NCI-H2107 (cell line): ENCODE measurements at regions not wholly inside any gene's neighbourhood (a gene's known extent, or its start where the extent isn't known, plus 50 kb on each side); places are given as distances from the start of the nearest gene placed in this dataset.
"Not testable (repeated sequence)": the region's sequence is repeated elsewhere in the genome, so short reads cannot be mapped to it uniquely, and the experiment has no call there.

Experiments
- DNase-seq: peaks from one replicate; lab custom pipeline; 2025; lab: John Stamatoyannopoulos, UW

DNA sequence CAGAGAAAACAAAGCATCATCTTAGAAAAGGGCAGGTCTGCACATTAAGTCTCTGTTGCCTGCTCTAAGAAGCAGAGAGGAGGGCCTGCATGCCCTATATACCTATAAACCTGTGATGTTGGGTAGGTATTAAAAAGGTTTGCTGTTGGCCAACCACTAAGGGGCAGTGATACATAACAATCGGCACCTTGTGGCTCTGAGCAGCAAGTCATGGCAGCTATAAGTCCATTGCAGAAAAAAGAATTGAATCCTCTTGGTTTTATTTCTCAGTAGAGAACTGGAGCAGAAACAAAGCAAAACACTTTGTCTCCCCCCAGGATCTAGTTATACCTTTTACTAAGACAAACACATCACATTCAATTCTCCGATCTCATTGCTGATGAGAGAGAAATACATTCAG, 1364.4 kb downstream of the STIM2 start:
- DNase-seq = no peak

DNA sequence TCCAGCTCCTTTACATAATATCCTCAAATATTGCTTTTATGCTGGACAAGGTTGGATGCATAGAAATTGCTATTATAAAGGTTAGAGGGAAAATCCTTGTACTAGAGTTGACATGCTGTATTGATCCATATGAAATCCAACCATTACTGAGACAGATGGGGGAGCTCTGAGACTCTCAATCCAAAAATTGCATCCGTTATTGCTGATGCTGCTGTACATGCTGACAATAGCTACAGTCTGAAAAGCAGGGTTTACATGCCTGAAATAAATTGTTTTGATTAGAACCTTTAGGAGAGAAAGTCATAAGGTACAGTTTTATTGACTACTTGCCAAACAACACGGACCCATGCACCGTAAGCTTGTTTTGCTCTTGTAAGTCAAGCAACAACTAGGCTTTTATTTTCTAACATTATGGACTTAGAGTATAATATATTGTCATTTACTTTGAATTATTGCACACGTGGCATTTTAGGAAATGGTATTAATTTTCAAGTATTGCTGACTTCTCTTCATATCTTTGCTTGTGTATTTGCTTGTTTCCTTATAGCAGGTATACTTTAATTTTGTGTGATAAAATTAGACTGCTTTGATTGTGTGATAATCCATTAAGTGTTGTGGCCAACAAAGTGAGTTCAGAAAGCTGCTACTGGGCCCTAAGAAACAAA, 1365.2 kb downstream of the STIM2 start:
- DNase-seq = no peak

- DNase-seq = no peak
Measured at GRCh38 chr4:28226962-28227361, 1366.3 kb downstream of the STIM2 start.

- no peak for DNase-seq
Measured at GRCh38 chr4:28227764-28228163, 1367.1 kb downstream of the STIM2 start.

DNA sequence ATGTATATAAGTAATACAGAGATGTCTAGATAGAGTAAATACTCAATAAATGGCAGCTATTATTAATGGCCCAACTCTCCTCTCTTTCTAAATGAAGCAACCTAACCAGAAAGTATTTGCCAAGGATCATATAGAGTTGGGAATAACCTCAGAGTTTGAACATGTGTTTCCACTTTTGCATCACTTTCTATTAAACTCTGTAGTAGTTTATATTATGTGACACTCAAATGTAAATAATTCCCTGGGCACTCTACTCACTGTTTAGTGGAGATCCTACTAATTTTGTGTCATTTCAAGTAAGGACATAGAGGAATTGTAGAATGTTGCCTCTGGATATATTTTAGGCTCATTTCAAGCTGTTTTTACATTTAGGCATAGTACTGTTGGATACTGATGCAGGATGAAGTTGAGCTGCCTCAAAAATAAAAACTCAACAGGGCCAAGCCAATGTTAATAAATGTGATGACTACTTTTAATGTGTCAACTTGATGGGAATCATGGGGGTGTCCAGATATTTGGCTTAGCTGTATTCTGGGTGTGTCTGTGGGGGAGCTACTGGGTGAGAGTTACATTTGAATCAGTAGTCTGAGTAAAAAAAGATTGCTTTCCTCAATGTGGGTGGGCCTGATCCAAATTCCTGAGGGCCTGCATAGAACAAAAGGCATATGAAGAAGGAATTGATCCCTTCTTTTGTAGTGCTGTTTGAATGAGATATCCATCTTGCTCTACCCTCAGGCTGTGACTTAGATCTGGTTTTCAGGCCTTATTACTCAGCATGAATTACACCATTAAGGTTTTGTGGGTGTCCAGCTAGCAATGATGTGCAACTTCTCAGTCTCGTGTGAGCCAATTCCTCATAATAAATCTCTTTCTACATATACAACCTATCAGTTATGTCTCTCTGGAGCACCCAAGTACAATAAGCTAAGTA, 1368.2 kb downstream of the STIM2 start:
- no peak for DNase-seq

DNA sequence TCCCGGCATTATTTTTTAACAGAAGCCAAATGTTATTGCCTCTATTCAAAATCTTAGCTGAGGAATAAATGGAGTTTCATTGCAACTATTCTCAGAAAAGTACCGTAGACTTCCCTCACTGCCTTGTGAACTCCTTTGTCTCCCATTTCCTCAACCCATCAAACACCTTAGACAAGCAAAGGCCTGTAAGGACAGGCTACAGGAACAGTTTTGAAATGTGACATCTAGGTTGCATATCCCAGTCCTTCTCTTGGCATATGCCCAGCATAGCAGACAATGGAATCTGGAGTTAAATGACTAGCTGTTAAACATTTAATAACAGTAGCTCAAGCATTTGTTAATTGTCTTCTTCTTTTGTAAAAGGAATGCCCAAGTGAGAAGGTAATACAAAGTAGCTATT, 1371.7 kb downstream of the STIM2 start:
- DNase-seq = no peak

GRCh38 chr4:28232951-28233350, 1372.3 kb downstream of the STIM2 start:
- no peak for DNase-seq

DNA sequence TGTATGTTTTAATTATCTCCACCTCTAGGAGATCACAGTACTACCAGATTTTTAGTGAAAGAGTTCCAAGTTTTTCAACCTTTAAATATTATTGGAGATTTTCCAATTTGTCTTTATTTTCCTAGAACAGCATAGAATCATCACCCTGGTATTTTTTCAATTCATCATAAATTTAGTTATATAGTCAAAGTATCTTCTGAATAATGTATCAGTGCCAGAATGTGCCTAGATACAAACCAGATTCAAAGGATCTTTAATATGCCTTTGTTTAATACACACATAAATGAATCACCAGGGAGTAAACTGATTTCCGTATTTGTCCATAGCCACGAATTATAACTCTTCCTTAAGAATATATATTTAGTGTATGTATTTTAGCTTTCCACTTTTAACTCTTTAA, 1373.1 kb downstream of the STIM2 start:
- no peak for DNase-seq

GRCh38 chr4:28238876-28239275, 1378.2 kb downstream of the STIM2 start:
- no peak for DNase-seq

GRCh38 chr4:28241021-28241420, 1380.4 kb downstream of the STIM2 start:
- DNase-seq = no peak

DNA sequence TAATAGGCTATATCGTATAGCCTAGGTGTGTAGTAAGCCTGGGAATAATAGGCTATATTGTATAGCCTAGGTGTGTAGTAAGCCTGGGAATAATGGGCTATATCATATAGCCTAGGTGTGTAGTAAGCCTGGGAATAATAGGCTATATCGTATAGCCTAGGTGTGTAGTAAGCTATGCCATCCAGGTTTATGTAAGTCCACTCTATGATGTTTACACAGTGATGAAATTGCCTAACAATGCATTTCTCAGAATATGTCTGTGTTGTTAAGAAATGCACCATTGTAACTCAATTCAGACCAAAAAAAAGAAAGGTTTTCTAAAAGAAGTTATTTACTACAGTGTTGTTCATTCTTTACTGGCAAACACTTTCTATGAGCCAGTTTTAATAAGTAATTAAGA, 1387.2 kb downstream of the STIM2 start:
- DNase-seq = no peak

DNA sequence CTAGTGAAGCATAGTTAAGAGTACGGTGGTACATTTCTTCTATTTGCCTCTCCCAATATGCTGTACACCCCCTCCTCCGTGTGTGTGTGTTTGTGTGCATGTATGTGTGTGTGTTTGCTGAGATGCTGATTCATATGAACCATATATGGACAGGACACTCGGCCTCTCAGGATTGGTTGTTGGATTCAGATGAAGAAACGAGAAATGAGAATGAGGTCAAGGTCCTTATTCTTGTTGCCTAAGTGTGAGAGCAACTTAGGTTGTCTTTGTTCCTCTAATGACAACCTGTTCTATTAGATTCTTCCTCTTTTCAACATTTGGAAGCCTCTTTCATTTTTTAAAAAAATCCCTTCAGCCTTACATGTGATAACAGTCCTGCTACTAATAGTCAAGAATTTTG, 1387.6 kb downstream of the STIM2 start:
- no peak for DNase-seq

DNA sequence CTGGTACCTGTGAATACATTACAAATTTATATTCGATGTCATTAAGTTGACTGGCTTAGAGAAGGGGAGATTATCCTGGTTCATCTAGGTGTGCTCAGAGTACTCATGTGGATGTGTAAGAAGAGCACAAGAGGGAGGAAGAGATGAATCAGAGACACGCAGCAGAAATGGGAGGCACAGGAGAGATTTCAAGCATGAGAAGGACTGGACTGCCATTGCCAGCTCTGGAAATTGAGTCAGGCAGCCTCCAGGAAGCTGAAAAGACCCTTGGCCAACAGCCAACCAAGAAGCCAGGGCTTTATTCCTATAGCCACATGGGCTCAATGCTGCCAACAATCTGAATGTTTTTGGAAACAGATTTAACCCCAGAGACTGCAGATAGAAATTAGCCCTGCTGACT, 1390.0 kb downstream of the STIM2 start:
- DNase-seq = no peak

GRCh38 chr4:28251831-28252230, 1391.2 kb downstream of the STIM2 start:
- no peak for DNase-seq

DNA sequence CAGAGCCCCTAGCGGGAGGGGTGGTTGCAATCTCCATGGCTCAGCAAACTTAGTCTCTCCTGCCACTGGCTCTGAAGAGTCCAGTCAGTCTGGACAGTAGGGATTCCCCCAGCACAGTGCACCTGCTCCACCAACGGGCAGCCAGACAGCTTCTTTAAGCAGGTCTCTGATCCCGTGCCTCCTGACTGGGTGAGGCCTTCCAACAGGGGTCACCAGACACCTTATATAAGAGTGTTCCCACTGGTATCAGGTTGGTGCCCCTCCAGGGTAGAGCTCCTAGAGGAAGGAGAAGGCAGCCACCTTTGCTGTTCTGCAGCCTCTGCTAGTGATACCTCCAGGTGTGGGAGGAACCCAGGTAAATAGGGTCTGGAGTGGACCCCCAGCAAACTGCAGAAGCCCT, 1393.4 kb downstream of the STIM2 start:
- DNase-seq = no peak

GRCh38 chr4:28256295-28256694, 1395.7 kb downstream of the STIM2 start:
- no peak for DNase-seq

DNA sequence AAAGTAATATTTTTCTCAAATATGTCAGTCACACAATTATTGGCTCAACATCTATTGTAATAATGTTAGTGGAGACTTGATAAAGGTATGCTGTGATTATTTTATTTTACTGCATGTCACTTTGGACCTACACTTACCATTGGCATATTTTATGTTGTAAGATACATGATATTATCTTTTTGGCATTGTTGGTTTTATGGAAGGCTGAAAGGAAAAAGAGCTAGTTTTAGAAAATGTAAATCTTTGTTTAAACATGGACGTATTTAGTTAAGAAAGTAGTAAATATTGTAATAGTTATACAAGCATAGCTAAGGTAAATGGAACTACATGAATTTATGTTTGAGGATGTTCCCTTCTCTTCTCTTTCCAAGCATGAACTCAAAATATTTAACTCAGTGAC, 1399.3 kb downstream of the STIM2 start:
- no peak for DNase-seq

- DNase-seq = no peak
Measured at GRCh38 chr4:28267166-28267565, 1406.5 kb downstream of the STIM2 start.

- DNase-seq = no peak
Measured at GRCh38 chr4:28269426-28269825, 1408.8 kb downstream of the STIM2 start.

GRCh38 chr4:28277931-28278330, 1417.3 kb downstream of the STIM2 start:
- no peak for DNase-seq

- no peak for DNase-seq
Measured at GRCh38 chr4:28278676-28279075, 1418.0 kb downstream of the STIM2 start.

- DNase-seq = no peak
Measured at GRCh38 chr4:28279249-28279648, 1418.6 kb downstream of the STIM2 start.

DNA sequence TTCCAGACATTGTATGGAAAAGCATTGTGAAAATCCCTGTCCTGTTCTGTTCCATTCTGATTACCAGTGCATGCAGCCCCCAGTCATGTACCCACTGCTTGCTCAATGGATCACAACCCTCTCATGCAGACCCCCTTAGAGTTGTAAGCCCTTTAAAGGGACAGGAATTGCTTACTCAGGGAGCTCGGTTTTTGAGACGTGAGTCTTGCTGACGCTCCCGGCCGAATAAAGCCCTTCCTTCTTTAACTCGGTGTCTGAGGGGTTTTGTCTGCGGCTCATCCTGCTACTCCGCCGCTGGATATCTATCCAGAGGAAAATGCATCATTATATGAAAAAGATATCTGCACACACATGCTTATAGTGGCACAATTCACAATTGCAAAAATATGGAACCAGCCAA, 1425.6 kb downstream of the STIM2 start:
- DNase-seq = not testable (repeated sequence)

GRCh38 chr4:28287831-28288233, 1427.2 kb downstream of the STIM2 start:
- DNase-seq = no peak
